CD4-positive, alpha-beta T cell treated with Interleukin-2 at 100 ng/mL for 4 hours (primary cell): ENCODE measurements at regions not wholly inside any gene's neighbourhood (a gene's known extent, or its start where the extent isn't known, plus 50 kb on each side); places are given as distances from the start of the nearest gene placed in this dataset.

Experiments used
- DNase-seq: peaks from one replicate; pipeline ENCODE4 v3.0.0-alpha.2; 2020; ENCODE audit warnings: low spot score

DNA sequence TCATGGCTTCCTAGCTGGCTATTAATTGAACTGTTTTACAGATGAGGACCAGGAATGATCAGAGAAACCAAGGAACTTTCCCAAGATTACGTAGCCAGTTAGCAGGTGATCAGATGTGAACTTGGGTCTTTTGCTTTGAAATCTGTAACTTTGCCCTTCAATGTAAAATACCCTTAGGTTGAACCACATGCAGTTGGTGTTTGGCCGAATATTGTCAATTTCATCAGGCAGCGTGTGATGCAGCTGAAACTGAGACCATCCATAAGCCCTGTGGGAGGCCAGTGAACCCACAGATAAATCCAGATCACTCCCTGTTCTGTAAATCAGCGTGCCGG, 150.8 kb downstream of the ETS2 start:
- DNase-seq, result no peak

GRCh38 chr21:38956007-38956406, 150.3 kb downstream of the ETS2 start:
- no peak for DNase-seq

DNA sequence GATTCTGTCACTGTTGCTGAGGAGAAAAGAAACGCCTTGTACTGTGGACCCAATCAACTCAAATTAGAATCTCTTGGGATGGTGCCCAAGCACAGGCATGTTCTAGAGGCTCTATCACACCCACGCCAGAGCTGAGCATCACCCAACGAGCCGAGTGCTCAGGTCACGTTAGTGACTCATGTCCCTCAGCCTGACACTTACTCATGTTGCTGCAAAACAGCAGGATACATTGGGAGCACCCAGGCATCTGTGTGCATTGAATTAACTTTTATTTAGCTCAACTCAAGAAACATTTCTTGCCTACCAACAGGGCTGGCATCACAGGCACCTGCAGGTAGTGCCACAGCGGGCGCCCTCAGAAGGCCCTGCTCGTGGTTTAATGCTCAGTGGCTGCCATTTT, 149.8 kb downstream of the ETS2 start:
- no peak for DNase-seq

DNA sequence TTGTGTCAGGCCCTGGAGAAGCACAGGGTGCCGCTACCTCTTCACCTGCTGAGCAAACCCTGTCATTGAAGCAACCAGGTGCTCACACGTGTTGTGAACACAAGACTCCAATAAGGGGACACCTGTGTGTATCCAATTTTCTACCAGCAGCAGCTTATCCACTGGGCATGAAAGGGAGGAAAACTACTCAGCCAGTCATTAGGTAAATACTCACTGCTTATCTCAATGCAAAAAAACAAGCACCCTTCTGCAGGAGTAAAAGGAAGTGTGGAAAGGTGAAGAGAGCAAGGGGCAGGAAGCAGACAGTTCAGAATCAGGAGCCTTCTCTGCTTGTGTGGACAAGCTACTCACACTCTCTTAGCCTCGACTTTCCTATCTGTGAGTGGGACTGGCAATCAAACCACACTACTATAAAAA, 148.9 kb downstream of the ETS2 start:
- no peak for DNase-seq

DNA sequence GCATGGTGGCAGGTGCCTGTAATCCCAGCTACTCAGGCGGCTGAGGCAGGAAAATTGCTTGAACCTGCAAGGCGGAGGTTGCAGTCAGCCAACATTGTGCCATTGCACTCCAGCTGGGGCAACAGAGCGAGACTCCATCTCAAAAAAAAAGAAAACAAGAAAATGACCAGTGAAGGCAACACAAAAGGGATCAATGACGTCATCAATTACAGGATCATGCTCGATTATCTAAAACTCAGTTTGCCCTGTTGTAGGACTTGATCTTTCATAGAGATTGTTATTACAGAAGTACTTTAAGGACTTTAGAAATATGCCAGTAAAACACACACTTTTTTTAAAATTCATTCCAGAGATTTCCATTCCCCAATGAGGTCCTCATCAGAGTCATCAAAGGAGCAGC, 147.8 kb downstream of the ETS2 start:
- DNase-seq, result no peak

GRCh38 chr21:38952890-38953289, 147.2 kb downstream of the ETS2 start:
- DNase-seq, result no peak

DNA sequence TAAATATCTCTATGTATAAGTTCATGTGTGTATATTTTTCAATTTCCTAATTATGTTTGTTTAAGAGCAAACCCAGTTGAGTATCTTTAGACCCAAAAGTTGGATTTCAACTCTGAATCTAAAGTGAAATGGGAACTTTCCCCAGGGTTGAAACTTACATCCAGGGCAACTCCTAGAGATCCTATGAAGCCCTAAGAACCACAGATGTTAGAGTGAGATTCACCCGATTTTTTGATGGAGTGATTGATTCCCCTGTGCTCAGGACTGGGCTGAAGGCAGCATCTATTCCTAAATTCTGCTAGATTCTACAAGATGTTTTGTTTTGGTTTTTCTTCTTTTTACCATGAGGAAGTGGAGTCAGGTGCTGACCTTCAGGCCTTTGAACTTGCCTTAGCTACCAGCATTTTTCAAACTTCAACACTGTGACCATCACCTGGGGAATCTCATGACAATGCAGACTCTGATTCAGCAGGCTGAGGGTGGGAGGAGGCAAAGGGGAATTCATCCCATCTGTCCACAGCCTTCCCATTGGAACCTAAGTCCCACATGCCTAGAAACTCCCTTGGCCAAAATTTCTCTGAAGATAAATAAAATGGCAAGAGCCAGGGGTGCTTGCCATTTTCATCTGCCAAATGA, 145.5 kb downstream of the ETS2 start:
- DNase-seq, result no peak

DNA sequence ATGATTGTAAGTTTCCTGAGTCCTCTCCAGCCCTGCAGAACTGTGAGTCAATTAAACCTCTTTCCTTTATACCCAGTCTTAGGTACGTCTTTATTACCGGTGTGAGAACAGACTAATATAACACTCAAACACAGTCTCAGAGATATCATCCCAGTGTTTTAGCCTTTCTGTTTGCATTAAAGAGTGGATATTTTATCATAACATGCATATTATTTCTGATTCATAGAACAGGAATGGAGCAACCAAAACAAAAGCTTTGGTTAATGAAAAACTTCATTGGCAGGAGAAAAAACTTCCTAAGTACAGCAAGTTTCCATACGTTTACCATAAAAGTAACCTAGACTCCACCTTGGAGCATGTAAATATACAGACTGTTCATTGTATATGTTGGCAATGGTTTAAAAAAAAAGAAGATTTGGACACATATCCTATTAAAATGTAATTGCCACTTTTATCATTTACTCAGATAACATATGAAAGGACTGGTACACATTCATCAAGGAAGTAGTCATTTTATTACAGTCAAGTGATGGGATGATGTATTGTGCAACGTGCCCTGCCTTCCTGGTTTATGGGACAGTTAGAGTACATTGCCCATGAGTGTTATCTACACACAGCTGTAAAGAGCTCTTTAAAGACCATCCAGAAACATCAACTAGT, 144.8 kb downstream of the ETS2 start:
- DNase-seq, result no peak

GRCh38 chr21:38949070-38949380, 143.3 kb downstream of the ETS2 start:
- DNase-seq, result no peak

GRCh38 chr21:38948377-38949069, 142.8 kb downstream of the ETS2 start:
- DNase-seq, result no peak

DNA sequence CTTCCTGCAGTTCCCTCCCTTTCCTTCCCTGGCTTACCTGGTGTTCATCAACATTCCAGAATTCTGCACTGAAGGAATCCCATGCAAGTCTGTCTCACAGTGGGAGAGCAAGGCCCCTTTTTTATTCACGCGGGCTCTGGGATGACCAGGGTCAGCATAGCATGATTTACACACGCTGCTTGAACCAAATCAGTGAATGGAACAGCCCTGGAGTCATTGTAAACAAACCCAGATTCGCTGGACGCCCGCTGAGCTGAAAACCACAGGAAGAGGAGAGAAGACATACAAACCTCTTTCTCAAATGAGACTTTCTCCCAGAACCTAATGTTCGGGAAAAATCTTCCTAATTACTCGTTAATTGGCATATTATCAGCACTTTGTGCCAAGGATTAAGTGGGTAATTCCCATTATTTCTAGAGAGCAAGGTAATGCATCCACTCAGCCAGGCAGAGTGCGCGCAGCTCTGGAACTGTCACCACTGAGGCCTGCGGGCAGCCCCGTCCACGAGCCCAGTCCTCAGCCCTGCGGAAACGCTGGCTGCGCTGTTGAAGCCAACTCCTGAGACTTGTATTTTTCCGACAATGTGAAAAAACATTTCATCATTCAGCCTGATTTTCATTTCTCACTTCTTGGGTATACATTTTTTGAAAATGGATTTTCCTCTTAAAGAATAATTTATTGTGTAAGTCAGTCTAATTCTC, 140.0 kb downstream of the ETS2 start:
- no peak for DNase-seq

DNA sequence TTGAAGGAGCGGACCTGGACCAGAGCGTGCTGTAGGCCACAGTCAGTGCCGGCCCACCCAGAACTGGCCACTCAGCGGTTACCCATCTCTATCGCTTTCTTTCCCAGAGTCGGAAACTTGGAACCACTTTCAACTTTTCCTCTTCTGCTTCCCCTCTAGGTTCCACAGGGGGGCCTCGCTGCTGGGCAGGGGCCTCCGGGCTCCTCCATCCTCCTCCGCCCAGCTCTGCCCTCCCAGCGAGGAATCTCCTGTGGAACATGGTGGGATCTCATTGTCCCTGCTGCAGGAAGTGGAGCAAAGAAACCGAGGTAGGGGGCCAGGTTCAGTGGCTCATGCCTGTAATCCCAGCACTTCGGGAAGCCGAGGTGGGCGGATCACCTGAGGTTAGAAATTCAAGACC, 139.2 kb downstream of the ETS2 start:
- DNase-seq, result no peak

GRCh38 chr21:38944402-38944801, 138.7 kb downstream of the ETS2 start:
- DNase-seq, result no peak

- no peak for DNase-seq
Measured at GRCh38 chr21:38942748-38943211, 137.1 kb downstream of the ETS2 start.

DNA sequence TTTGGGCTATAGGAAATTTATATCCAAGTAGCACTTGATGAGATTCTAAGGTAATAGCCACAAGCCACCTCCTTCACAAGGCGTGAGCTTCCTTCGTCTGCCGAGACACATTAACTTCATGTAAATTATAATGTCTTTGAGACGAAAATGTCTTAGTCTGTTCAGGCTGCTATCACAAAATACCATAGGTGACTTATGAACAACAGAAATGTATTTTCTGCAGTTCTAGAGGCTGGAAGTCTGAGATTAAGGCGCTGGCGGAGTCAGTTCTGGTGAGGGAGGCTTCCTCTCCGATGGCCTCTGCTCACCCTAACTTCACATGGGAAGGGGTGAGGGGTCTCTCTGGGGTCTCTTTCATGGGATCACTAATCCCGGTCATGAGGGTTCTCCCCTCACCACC, 133.0 kb downstream of the ETS2 start:
- DNase-seq, result no peak

- DNase-seq, result peak; percentile 10
Measured at GRCh38 chr21:38938343-38938742, 132.6 kb downstream of the ETS2 start.

DNA sequence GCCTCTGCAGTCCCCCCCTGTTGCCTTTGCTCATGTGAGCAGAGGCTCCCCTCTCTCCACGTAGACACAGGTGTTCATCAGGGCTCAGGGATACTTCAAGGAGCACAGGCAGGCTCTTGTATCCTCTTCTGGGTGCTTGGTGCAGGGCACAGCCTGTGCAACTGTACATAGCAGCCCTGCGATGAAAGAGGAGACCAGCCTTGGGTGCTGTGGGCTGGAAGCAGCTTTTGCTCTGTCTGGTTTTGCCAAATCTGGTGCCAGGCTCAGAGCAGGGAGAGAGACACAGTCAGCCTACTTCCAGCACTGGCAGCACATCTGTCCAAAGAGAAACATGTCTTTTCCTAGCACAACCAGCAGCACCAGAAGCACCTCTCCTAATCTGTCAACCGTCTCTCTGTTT, 132.1 kb downstream of the ETS2 start:
- no peak for DNase-seq

- no peak for DNase-seq
Measured at GRCh38 chr21:38937286-38937790, 131.6 kb downstream of the ETS2 start.

DNA sequence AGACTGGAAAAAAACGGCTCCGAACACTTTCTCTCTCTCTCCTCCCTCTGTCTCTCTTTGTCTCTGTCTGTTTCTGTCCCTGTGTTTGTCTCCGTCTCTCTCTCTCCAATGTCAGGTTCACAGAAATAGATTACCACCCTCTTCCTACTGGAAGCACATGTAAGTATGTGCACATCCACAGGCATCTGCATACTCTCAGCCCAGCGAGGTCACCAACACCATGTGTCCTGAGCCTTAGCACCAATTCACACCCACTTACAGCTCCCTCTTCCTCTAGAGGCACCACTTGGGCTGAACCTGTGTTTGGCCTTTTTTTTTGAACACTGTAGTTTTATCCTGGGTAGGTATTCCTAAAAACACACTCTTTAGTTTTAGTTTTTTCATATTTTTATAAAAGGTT, 130.5 kb downstream of the ETS2 start:
- no peak for DNase-seq

DNA sequence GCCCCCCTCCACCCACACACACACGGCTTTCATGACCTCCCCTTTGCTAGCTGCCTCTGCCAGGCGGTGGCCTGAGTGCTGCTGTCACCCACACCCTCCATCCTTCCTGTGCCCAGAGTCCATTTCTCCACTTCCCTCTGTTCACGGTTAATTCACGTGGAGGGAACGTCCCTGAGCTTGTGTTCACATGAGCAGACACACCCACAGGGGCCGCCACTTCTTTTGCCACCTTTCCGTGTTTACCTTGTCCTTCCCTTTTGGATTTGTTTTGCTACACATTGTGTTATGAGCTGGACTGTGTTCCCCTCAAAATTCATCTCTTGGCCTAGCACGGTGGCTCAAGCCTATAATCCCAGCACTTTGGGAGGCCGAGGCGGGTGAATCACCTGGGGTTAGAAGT, 128.0 kb downstream of the ETS2 start:
- DNase-seq, result no peak

DNA sequence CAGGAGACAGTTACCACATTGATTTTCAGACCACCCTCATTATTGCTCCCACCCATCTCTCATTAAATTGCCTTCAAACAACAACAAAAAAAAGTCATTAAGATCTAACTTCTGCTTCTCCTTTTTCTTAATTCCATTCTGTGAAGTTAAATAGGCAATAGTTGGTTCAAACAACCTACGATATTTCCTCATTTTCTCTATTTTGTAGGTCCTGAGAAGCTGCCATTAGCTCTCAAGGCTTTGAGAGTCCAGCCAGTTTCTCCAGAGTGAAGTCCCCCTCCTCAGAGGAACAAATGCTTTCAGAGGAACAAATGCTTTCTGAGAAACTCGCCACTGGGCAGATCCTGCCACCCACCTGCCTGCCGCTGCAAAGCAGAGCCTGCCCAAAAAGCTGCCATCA, 125.6 kb downstream of the ETS2 start:
- DNase-seq, result no peak

GRCh38 chr21:38930853-38931252, 125.1 kb downstream of the ETS2 start:
- DNase-seq, result no peak

GRCh38 chr21:38930066-38930465, 124.3 kb downstream of the ETS2 start:
- DNase-seq, result no peak
